GOT3 (cell line): ENCODE measurements at regions not wholly inside any gene's neighbourhood (a gene's known extent, or its start where the extent isn't known, plus 50 kb on each side); places are given as distances from the start of the nearest gene placed in this dataset.
"Not testable (repeated sequence)": the region's sequence is repeated elsewhere in the genome, so short reads cannot be mapped to it uniquely, and the experiment has no call there.

Experiments used
- DNase-seq: peaks from one replicate; lab custom pipeline; 2025; ENCODE audit warnings: mixed read lengths; lab: John Stamatoyannopoulos, UW

- no peak for DNase-seq
These were observed 72.9 kb upstream of the SEPTIN5 start for GRCh38 chr22:19641254-19641982.

- DNase-seq: no peak
These were observed 72.3 kb upstream of the SEPTIN5 start for GRCh38 chr22:19641983-19642451.

- no peak for DNase-seq
These were observed 70.6 kb upstream of the SEPTIN5 start for GRCh38 chr22:19643448-19644313.

GRCh38 chr22:19644314-19645223 is 69.7 kb upstream of the SEPTIN5 start:
- no peak for DNase-seq

- no peak for DNase-seq
These were observed 68.9 kb upstream of the SEPTIN5 start for GRCh38 chr22:19645391-19645790.

- no peak for DNase-seq
These were observed 68.4 kb upstream of the SEPTIN5 start for GRCh38 chr22:19645905-19646304.

- DNase-seq: no peak
These were observed 67.9 kb upstream of the SEPTIN5 start for GRCh38 chr22:19646383-19646782.

- no peak for DNase-seq
These were observed 65.8 kb upstream of the SEPTIN5 start for GRCh38 chr22:19648419-19648929.

- DNase-seq: no peak
These were observed 62.0 kb upstream of the SEPTIN5 start for GRCh38 chr22:19652316-19652715.

- DNase-seq: no peak
These were observed 59.8 kb upstream of the SEPTIN5 start for GRCh38 chr22:19654338-19654987.

GRCh38 chr22:19655399-19655798 is 58.9 kb upstream of the SEPTIN5 start:
- DNase-seq: no peak

- DNase-seq: no peak
These were observed 57.6 kb upstream of the SEPTIN5 start for GRCh38 chr22:19656541-19657251.

- DNase-seq: no peak
These were observed 56.8 kb upstream of the SEPTIN5 start for GRCh38 chr22:19657252-19658056.

GRCh38 chr22:19658057-19658966 is 56.0 kb upstream of the SEPTIN5 start:
- DNase-seq: no peak

GRCh38 chr22:19658967-19659804 is 55.1 kb upstream of the SEPTIN5 start:
- no peak for DNase-seq

- DNase-seq: no peak
These were observed 54.4 kb upstream of the SEPTIN5 start for GRCh38 chr22:19659805-19660345.

- not testable (repeated sequence) for DNase-seq
These were observed 53.7 kb upstream of the SEPTIN5 start for GRCh38 chr22:19660583-19660982.
